8988T (cell line): ENCODE measurements at regions not wholly inside any gene's neighbourhood (a gene's known extent, or its start where the extent isn't known, plus 50 kb on each side); places are given as distances from the start of the nearest gene placed in this dataset.

Experiments used
- DNase-seq: peaks from one replicate; pipeline ENCODE4 v3.0.0; 2011

- DNase-seq: no peak
Observed at GRCh38 chr10:83037653-83038052, 1101.7 kb upstream of the GHITM start.

GRCh38 chr10:83038631-83039030 lies 1100.7 kb upstream of the GHITM start:
- no peak for DNase-seq

DNA sequence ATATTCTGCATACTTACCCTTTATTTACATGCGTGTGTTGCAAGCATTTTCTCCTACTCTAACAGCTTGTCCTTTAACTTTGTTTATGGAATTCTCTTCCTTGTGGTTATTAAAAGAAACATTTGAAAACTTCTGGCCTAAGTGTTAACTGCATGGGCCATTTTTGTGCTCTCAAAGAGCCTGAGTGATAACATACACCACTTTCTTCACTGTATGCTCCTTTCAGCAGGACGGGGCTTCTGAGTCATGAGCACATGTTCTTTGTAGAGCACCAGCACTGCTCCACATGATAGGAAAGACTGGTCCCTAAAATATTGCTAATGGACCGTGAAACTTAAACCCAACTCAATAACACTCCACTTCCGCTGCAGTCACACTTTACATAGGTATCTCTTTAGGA lies 1093.6 kb upstream of the GHITM start:
- DNase-seq: no peak

DNA sequence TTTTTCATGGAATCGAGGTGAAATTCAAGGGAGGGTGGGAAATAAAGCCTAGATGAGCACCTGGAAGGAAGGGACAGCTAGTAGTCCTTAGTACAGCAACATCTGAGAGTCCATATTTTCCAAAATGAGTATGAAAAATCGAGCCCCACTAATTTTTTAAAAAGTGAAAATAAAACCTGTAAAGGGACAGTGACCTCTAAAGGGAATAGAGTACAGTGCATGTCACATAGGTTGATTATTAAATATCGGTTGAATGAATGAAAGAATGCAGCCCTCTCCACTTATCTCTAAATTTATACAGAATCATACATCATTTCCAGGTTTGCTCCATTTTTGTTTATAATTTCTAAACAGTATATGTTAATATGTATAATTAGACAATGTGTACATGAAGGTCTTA lies 1088.5 kb upstream of the GHITM start:
- DNase-seq: no peak

DNA sequence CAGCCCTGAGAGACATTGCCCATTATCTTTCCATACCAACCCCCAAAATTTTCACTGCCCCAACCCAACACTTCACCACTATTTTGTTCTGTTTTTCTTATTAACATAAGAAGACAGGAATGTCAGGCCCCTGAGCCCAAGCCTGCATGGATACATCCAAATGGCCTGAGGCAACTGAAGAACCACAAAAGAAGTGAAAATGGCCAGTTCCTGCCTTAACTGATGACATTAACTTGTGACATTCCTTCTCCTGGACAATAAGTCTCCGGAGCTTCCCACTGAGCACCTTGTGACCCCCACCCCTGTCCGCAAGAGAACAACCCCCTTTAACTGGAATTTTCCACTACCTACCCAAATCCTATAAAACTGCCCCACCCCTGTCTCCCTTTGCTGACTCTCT lies 1076.4 kb upstream of the GHITM start:
- no peak for DNase-seq

DNA sequence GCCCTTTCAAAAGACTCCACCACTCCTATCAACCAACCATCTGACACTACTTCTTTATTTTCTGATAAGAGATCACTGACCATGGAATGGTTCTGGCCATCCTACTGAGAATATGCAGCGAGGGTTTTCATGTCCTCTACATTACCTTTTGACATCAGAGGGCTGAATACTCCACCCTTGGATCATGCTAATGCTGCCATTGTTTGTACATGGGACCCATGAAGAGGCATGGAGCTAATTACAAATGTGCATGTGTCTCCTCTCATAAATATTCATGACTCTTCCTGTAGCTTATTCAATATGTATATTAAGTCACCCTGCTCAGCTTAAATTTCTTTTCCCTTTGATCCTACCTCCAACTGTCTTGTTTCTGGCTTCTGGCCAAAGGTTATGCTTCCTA lies 1065.8 kb upstream of the GHITM start:
- no peak for DNase-seq

DNA sequence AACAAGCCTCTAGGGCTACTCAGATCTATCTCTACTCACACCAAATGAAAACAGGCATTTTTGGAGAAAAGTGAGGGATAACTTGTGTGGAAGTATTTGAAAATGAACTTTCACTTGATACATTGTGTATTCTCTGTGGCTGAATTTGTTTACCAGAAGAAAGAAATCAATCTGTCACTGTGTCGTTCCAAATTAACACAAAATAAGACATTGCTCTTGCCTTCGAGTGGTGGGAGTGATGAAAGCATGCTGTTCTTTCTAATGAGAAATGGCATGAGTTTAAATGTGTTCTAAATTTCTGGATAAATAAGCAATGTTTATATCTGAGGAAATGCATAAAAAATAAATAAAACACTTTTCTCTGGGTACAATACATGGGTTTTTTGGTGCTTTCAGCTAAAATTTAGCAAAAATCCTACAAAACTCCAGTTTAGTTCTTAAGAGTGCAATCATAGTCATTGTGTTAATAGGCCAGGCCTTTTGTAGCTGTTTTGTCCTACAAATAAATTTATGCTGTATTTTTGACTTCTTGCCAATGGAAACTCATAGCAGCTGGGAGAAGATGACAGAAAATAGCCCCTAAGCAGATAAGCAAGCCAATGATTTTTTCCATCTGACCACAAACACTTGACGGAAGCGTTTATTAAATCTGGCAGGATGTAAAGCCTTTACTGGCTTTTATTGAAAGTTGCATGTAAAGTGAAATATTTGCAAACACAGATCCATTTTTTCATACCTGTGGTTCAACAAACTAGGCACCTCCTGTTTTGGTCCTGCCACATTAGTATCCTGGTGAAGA lies 1064.1 kb upstream of the GHITM start:
- DNase-seq: no peak

DNA sequence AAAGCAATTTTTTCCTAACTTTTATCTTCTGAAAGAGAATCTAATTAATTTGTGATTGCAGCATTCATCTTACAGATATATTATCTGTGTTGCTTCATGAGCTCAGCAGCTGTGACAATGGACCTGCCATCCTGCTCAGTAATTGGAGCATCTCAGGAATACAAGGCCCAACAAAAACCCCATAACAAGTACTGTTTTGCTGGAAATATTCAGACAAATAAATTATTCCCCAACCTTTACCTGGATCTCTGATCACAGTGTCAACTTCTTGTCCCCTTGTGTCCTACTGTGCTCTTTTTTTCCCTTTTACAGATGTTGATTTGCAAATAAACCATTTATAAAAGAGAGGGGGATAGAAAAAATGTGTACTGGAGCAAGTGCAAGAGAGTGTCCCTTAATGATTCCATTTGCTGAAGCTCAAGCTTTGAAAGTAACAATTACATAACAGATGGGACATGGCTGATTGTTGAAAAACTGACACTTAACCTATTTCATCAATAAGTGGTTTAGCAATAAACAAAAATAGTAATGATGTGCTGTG lies 1063.4 kb upstream of the GHITM start:
- DNase-seq: no peak

DNA sequence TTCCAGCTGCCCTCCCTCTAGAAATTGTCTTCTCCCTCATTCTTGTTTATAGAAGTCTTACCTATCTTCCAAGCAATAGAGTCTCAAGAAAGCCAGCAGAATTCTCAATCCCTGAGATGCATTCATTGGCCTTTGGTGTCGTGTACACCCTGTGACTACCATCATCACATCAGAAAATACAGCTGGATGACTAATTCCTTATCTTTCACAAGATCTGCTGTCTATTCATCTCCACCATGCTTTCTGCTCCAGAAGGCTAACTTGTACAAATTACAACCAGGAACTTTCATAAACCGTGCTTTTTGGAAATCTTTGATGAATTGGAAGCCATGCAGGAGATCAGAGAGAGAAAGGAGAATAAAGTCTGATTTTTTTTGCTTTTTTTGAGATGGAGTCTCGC lies 1062.9 kb upstream of the GHITM start:
- DNase-seq: no peak

- no peak for DNase-seq
Observed at GRCh38 chr10:83078160-83078559, 1061.1 kb upstream of the GHITM start.

GRCh38 chr10:83078645-83079044 lies 1060.7 kb upstream of the GHITM start:
- no peak for DNase-seq

- DNase-seq: no peak
Observed at GRCh38 chr10:83083831-83084230, 1055.5 kb upstream of the GHITM start.

DNA sequence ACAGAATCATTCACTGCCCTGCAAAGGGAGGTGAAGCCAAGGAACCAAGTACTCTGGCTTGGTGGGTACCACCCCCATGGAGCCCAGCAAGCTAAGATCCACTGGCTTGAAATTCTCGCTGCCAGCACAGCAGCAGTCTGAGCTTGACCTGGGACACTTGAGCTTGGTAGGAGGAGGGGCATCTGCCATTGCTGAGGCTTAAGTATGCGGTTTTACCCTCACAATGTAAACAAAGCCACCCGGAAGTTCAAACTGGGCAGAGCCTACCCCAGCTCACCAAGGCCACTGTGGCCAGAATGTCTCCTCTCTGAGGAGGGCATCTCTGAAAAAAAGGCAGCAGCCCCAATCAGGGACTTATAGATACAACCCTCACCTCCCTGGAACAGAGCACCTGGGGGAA lies 1050.0 kb upstream of the GHITM start:
- no peak for DNase-seq

DNA sequence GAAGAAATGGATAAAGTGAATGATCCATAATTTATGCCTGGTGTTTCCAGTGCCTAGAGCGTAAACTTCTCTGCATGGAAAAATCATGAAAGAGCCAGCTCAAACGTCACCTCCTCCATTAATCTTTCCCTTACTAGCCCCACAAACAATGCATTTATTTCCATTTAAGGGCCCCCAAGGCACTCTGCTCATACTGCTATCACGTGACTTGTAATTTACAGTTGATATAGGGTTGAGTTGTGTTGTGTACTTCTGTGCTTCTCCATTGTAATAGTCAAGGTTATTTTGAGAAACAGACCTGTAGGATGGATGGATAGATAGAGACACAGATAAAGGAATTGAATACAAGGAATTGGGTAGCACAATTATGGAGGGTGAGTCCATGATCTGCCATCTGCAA lies 1034.7 kb upstream of the GHITM start:
- no peak for DNase-seq

DNA sequence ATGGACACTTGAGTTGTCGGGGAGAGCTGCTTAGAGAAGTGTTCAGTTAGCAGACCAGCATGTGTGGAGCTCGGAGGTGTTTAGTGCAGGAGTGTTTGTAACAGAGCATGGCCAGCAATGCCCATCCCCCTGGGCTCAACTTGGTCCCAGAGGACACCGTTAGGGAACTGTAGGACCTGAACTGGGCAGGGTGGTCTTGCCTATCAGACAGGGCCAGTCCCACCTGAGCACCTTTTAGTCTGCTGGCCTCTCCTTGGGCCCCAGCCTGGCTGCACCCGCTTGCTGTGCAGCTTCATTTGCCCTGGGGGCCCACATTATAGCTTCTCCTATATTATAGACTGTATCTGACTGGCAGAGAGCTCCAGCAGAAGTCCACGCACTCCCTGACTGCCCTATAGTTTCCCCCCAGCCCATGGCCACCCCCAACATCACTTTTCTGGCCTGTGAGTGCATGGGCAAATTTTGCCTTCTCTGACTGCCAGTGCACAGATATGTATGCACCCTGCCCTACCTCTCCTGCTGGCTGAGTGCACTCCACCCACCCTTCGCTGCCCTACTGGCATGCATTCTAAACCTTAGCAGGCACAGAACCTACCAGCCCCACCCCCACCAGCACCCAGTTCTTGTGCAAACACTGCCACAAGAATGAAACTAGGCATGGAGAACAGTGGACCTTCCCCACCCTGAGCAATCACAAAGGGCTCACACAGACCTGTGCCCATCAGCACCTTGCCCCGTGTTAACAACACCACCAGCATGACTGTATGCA lies 1030.6 kb upstream of the GHITM start:
- no peak for DNase-seq

DNA sequence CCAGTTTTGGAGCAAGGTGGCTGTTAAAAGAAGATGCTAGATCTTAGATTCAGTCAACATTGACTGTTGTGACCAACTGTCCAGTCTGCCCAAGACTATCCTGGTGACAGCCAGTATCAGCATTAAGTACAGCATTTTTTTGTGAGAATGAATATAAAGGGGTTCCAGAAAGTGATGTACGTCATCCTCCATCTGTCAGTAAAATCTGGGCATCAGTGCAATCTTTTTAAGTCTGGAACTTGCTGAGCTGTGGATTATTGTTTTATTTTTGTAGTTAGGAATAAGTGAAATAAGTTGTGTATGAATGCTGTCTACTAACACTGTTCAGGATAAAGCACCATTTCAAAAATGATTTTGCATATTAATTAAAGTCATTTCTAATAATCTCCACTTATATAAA lies 1020.0 kb upstream of the GHITM start:
- DNase-seq: no peak

DNA sequence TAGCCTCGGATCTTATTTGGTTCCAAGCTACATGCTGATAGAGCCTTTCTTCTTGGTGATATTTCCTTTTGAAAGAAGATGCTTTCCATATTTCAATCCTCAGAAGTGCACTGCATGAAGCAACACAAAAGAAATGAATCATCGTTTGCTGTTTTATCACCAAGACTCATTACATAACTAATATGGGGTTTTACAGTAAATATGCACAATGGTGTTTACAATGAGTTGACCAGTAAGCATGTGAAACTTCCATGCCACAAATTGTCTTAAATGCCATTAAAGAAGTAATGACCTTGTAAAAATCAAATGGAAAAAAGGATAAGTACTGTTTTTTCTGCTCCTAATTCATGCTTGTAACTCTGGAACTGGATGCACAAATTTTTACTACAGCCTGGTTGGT lies 1017.0 kb upstream of the GHITM start:
- DNase-seq: no peak

DNA sequence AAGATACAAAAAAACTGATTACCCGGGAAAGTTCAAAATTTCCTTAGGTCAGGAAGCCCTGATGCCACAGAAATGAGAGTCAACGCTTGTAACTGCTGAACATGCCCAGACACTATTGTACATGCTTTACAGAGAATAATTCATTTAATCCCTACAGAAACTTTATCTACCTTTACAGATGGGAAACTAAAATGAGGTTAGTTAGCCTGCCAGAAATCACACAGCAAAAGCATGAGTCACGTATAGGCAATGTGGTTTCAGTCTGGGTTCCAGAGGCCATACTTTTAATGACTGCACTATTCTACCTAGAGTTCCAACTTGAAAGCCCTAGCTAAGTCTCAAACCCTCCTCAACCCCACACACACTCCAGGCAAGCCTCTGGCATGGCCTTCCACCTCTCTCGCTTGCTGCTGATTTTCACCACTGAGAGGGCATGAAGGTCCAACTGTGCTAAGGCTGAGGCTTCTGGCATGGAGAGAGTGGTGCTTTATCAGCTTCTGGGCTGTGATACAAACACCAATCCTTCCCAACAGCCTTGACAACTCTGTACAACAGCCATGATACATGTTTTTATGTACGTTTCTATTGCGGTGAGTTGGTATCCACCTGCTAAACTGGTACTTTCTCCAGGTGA lies 1011.2 kb upstream of the GHITM start:
- DNase-seq: no peak

GRCh38 chr10:83140811-83141210 lies 998.5 kb upstream of the GHITM start:
- DNase-seq: no peak

DNA sequence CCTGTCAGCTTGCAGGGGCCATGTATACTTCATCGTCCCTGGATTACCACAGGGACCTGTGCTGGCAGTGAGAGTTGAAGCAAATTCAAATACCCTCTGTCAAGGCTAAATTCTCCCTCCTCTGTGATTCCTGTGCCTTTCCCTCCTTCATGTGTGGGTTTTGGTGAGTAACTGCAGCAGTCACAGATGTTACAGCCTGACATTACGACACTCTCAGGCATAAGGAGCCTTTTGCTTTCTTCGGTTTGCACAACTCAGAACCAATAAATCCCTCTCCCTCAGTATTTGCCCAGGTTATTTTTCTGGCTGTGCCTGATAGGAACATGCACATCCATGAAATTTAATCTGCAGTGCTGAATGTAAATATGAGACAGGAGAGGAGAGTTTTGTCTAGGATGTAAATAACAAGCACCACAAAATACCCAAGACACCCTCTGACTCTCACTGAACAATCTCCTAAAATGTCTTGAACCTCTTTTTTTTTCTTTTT lies 997.2 kb upstream of the GHITM start:
- no peak for DNase-seq

DNA sequence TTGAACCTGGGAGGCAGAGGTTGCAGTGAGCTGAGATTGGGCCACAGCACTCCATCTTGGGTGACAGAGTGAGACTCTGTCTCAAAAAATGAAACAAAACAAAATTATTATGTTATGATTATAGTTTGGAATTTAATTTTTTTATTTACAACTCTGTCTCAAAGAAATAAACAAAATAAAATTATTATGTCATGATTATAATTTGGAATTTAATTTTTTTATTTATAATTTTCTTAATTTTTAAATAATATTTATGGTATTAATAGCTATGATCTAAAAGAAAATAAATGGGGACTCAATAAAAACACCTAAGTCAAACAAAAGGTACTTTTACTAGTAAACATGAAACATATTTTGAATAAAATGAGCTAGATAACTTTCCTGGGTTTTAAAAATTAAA lies 994.8 kb upstream of the GHITM start:
- no peak for DNase-seq

GRCh38 chr10:83153714-83154113 lies 985.6 kb upstream of the GHITM start:
- no peak for DNase-seq

- no peak for DNase-seq
Observed at GRCh38 chr10:83164156-83164555, 975.2 kb upstream of the GHITM start.

- no peak for DNase-seq
Observed at GRCh38 chr10:83165265-83165664, 974.0 kb upstream of the GHITM start.
